HCT116 (cell line): ENCODE measurements at regions not wholly inside any gene's neighbourhood (a gene's known extent, or its start where the extent isn't known, plus 50 kb on each side); places are given as distances from the start of the nearest gene placed in this dataset.

Experiments used
- ATAC-seq: fragments of 200-7000 bp; cut with Tn5 transposase; 2 replicates; pipeline ENCODE4 v1.9.1; 2020; ENCODE audit warnings: mild to moderate bottlenecking, moderate library complexity
- BruUV-seq: library from RNA; stranded (reverse); fragments of 400-500 nt; replicated peaks from 2 replicates; lab custom pipeline; 2021; lab: Mats Ljungman, UMichigan
- CTCF ChIA-PET: fragments of 300-600 bp; sonication (Branson Sonifier 250); formaldehyde crosslinking; loops from one replicate; lab custom pipeline; 2021; ENCODE audit warnings: antibody characterized with exemption; lab: Charles Lee
- POLR2A ChIA-PET: fragments of 300-600, 350-600 bp; sonication (Branson Sonifier 250); formaldehyde crosslinking; loops from one replicate; lab custom pipeline; 2021; ENCODE audit warnings: antibody characterized with exemption; lab: Charles Lee
- RAD21 ChIA-PET, 2 experiments: fragments of 300-600 bp; sonication (Branson Sonifier 250); formaldehyde crosslinking; loops; one replicate each; lab custom pipeline; 2023; ENCODE audit warnings: low total read pairs in 2 of 2; ENCODE audit not compliant: uncharacterized antibody in 2 of 2, unreplicated experiment in 2 of 2, low non-redundant PET in 1 of 2; lab: Charles Lee
- DNase-seq: peaks from one replicate; pipeline ENCODE4 v3.0.0-alpha.2; 2010; ENCODE audit warnings: low read depth, low spot score
- H2AFZ ChIP-seq: fragments of 200-600 bp; shearing (Covaris generic), sonication (generic); 2 replicates; pipeline ENCODE4 v1.6.1; 2017; ENCODE audit warnings: low read depth, mixed run types, mixed read lengths, antibody characterized with exemption, low read length; ENCODE audit not compliant: poor library complexity, severe bottlenecking
- H3K27ac ChIP-seq: 2 replicates; pipeline ENCODE4 v1.5.1; 2012; ENCODE audit warnings: low read depth, low read length
- H3K27me3 ChIP-seq: fragments of 200-600 bp; sonication (generic); 2 replicates; pipeline ENCODE4 v1.6.1; 2016; ENCODE audit warnings: mixed run types, low read length, mixed read lengths; ENCODE audit not compliant: insufficient read depth
- H3K36me3 ChIP-seq, 2 experiments: fragments of 200-500 bp in 1 of 2; fragments of 200-600 bp in 1 of 2; sonication (Bioruptor generic) in 1 of 2; sonication (generic) in 1 of 2; 2 replicates each; pipeline versions ENCODE4 v1.5.1 to v1.6.1; 2014 to 2016; ENCODE audit warnings: low read length in 2 of 2, inconsistent platforms in 1 of 2, mixed read lengths in 1 of 2, mixed run types in 1 of 2; ENCODE audit not compliant: insufficient read depth in 2 of 2, control insufficient read depth in 1 of 2
- H3K4me1 ChIP-seq, 2 experiments: fragments of 200-600 bp in 1 of 2; sonication (generic) in 1 of 2; 2 replicates each; pipeline versions ENCODE4 v1.5.1 to v1.6.1; 2012 to 2017; ENCODE audit warnings: low read length in 2 of 2, inconsistent platforms in 1 of 2, mild to moderate bottlenecking in 1 of 2, mixed read lengths in 1 of 2, mixed run types in 1 of 2, moderate library complexity in 1 of 2; ENCODE audit not compliant: insufficient read depth in 2 of 2, control insufficient read depth in 1 of 2
- H3K4me2 ChIP-seq: fragments of 200-600 bp; sonication (generic); 2 replicates; pipeline ENCODE4 v1.6.1; 2017; ENCODE audit warnings: mixed run types, low read length, mixed read lengths
- H3K4me3 ChIP-seq, 2 experiments: fragments of 200-600 bp in 1 of 2; sonication (generic) in 1 of 2; replicated peaks in 1 of 2; 2 replicates each; pipeline ENCODE4 v1.5.1; 2011 to 2016; ENCODE audit warnings: low read length in 2 of 2, control low read depth in 1 of 2, low read depth in 1 of 2, mild to moderate bottlenecking in 1 of 2, mixed read lengths in 1 of 2, mixed run types in 1 of 2
- H3K79me2 ChIP-seq: fragments of 200-600 bp; sonication (generic); 2 replicates; pipeline ENCODE4 v1.6.1; 2017; ENCODE audit warnings: mild to moderate bottlenecking, mixed run types, low read length, moderate library complexity, mixed read lengths; ENCODE audit not compliant: insufficient read depth
- H3K9ac ChIP-seq: fragments of 200-600 bp; sonication (generic); 2 replicates; pipeline ENCODE4 v1.6.1; 2016; ENCODE audit warnings: low read length, mixed read lengths
- H3K9me2 ChIP-seq: fragments of 200-600 bp; sonication (generic), shearing (Covaris generic); 2 replicates; pipeline ENCODE4 v1.6.1; 2017; ENCODE audit warnings: mixed run types, mild to moderate bottlenecking, moderate library complexity; ENCODE audit not compliant: insufficient read depth
- H3K9me3 ChIP-seq, 2 experiments: fragments of 200-500 bp in 1 of 2; fragments of 200-600 bp in 1 of 2; sonication (Bioruptor generic) in 1 of 2; sonication (generic) in 1 of 2; 2 replicates each; pipeline ENCODE4 v1.6.1; 2014 to 2017; ENCODE audit warnings: low read length in 2 of 2, mixed read lengths in 2 of 2, inconsistent platforms in 1 of 2, low read depth in 1 of 2, mild to moderate bottlenecking in 1 of 2, mixed run types in 1 of 2, moderate library complexity in 1 of 2; ENCODE audit not compliant: control insufficient read depth in 1 of 2, insufficient read depth in 1 of 2
- H4K20me1 ChIP-seq: fragments of 200-600 bp; sonication (generic), shearing (Covaris generic); 2 replicates; pipeline ENCODE4 v1.6.1; 2017; ENCODE audit warnings: mixed run types, mild to moderate bottlenecking, moderate library complexity; ENCODE audit not compliant: insufficient read depth
- CBX3 ChIP-seq: IDR thresholded peaks from 2 replicates; pipeline ENCODE4 v1.6.1; 2012; ENCODE audit warnings: low read depth
- CEBPB ChIP-seq: IDR thresholded peaks from 2 replicates; pipeline ENCODE4 v1.6.1; 2012; ENCODE audit warnings: low read depth
- EGR1 ChIP-seq: IDR thresholded peaks from 2 replicates; pipeline ENCODE4 v1.6.1; 2012; ENCODE audit warnings: low read depth
- ELF1 ChIP-seq: IDR thresholded peaks from 2 replicates; pipeline ENCODE4 v1.6.1; 2012; ENCODE audit warnings: low read depth, borderline replicate concordance
- EZH2 ChIP-seq: fragments of 200-600 bp; sonication (generic); IDR thresholded peaks from 2 replicates; pipeline ENCODE4 v1.6.1; 2017; ENCODE audit warnings: antibody characterized with exemption, mixed run types
- FOSL1 ChIP-seq: IDR thresholded peaks from 2 replicates; pipeline ENCODE4 v1.6.1; 2012; ENCODE audit warnings: low read depth
- JUND ChIP-seq: IDR thresholded peaks from 2 replicates; pipeline ENCODE4 v1.6.1; 2012
- POLR2AphosphoS5 ChIP-seq: IDR thresholded peaks from 2 replicates; pipeline ENCODE4 v1.6.1; 2011; ENCODE audit warnings: mild to moderate bottlenecking, low read depth, low read length, moderate library complexity
- RAD21 ChIP-seq: IDR thresholded peaks from 2 replicates; pipeline ENCODE4 v1.6.1; 2012; ENCODE audit warnings: low read depth, mild to moderate bottlenecking
- SIN3A ChIP-seq: IDR thresholded peaks from 2 replicates; pipeline ENCODE4 v1.6.1; 2012; ENCODE audit warnings: low read depth
- SP1 ChIP-seq: IDR thresholded peaks from 2 replicates; pipeline ENCODE4 v1.6.1; 2012; ENCODE audit warnings: low read depth
- TCF7L2 ChIP-seq: IDR thresholded peaks from 2 replicates; pipeline ENCODE4 v1.7.0; 2011; ENCODE audit warnings: borderline replicate concordance, inconsistent platforms; ENCODE audit not compliant: insufficient read depth, insufficient read length; ENCODE audit errors: extremely low read depth
- YY1 ChIP-seq: IDR thresholded peaks from 2 replicates; pipeline ENCODE4 v1.6.1; 2011; ENCODE audit warnings: low read length, low read depth, moderate library complexity, mild to moderate bottlenecking; ENCODE audit not compliant: insufficient replicate concordance; ENCODE audit errors: extremely low read depth
- ZFX ChIP-seq: fragments of 450-650 bp; IDR thresholded peaks from 2 replicates; pipeline ENCODE4 v1.6.1; 2017
- ZNF274 ChIP-seq: fragments of 200-500 bp; sonication (Bioruptor generic); IDR thresholded peaks from 2 replicates; pipeline ENCODE4 v1.6.1; 2014; ENCODE audit warnings: mild to moderate bottlenecking, low read depth, low read length, inconsistent platforms
- intact Hi-C: fragments of 100-400 bp; cut with micrococcal nuclease; formaldehyde crosslinking; loops from 2 replicates; pipeline ENCODE4 v1.10.0; 2022
- TF ChIP-seq, protein P1 (sequence below): IDR thresholded peaks from 2 replicates; pipeline ENCODE4 v1.6.1; 2012
- TF ChIP-seq, protein P2 (sequence below): IDR thresholded peaks from 2 replicates; pipeline ENCODE4 v1.6.1; 2012
- TF ChIP-seq, protein P3 (sequence below), 3 experiments: fragments of 200-600 bp in 1 of 3; sonication (generic) in 1 of 3; IDR thresholded peaks in 2 of 3; conservative IDR thresholded peaks in 1 of 3; 2 replicates each; pipeline ENCODE4 v1.5.1; 2012 to 2017; ENCODE audit warnings: low read depth in 2 of 3, low read length in 2 of 3, antibody characterized with exemption in 1 of 3, borderline replicate concordance in 1 of 3, control low read depth in 1 of 3, mild to moderate bottlenecking in 1 of 3, mixed read lengths in 1 of 3, mixed run types in 1 of 3, moderate library complexity in 1 of 3; ENCODE audit not compliant: insufficient read depth in 1 of 3

DNA sequence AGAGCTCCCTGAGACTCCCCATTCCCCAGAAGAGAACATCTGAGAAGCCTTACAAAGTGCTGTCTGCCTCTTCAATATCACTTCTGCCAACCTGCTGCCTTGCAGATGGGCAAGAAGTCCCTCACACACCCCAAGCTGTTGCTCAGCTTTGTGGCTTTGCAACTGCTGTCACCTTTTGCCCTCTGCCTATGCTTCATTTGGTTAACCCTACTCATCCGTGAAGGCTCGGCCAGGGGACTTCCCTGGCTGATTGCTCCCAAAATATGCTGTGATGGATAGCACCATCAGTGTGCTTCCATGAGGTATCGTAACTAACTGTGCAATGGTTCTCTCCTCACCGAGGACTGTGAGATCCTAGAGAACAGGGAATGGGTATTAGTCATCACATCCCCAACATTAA, 88.9 kb upstream of the CYP1B1 start:
- H3K4me3 ChIP-seq = no peak overlapping the region
- H3K79me2 ChIP-seq = no peaks in the 10 kb centered on the region
- H4K20me1 ChIP-seq = no peaks in the 10 kb centered on the region
- RAD21 ChIA-PET = no interaction called here
- no peaks in the 10 kb centered on the region for H3K4me1 ChIP-seq
- H2AFZ ChIP-seq = no peak overlapping the region
- H3K4me2 ChIP-seq = no peak overlapping the region
- no peak for DNase-seq
- no peaks in the 10 kb centered on the region for H3K9me3 ChIP-seq
- H3K9ac ChIP-seq = no peak overlapping the region
- POLR2A ChIA-PET = no interaction called here
- TF ChIP-seq SIN3A (no peak), CBX3 (no peak), SP1 (no peak), FOSL1 (no peak), TCF7L2 (no peak), POLR2AphosphoS5 (no peak), EGR1 (no peak), JUND (no peak), ZNF274 (no peak), EZH2 (no peak), CEBPB (no peak), RAD21 (no peak), ZFX (no peak)
- TF ChIP-seq, protein P1, sequence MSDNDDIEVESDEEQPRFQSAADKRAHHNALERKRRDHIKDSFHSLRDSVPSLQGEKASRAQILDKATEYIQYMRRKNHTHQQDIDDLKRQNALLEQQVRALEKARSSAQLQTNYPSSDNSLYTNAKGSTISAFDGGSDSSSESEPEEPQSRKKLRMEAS = no peak
- H3K27me3 ChIP-seq = no peaks in the 10 kb centered on the region
- H3K9me2 ChIP-seq = no peaks in the 10 kb centered on the region
- no peak overlapping the region for H3K27ac ChIP-seq
- CTCF ChIA-PET = no interaction called here
- ATAC-seq = no peak
- no peaks in the 10 kb centered on the region for H3K36me3 ChIP-seq
- no TSS peak for BruUV-seq
- intact Hi-C loops = loop anchor here (5.0 kb wide), 1 partner anchor 107 kb away; no protein-coding TSS in a partner anchor

DNA sequence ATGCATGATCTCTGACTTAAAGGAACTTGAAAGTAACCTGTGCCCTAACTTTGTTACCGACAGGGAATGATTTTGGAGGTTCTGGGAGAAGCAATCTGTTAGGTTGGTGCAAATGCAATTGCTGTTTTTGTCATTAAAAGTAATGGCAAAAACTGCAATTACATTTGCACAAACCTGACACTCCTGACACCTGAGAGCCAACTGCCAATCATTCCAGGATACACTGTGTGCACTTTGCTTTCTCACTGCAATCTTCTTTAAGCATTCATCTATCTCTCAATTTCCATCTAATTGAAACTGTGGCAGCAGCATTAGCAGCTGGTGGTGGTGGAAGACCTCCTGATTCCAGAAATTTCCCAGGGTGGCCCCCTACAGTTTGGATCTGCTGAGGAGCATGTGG, 87.6 kb upstream of the CYP1B1 start:
- Histone ChIP-seq H3K9me2 (no peaks in the 10 kb centered on the region), H3K4me3 (no peak overlapping the region), H3K79me2 (no peaks in the 10 kb centered on the region), H3K4me1 (no peaks in the 10 kb centered on the region), H2AFZ (no peak overlapping the region), H3K9me3 (no peaks in the 10 kb centered on the region), H3K27me3 (no peaks in the 10 kb centered on the region), H3K27ac (no peak overlapping the region), H3K4me2 (no peak overlapping the region), H4K20me1 (no peaks in the 10 kb centered on the region), H3K9ac (no peak overlapping the region), H3K36me3 (no peaks in the 10 kb centered on the region)
- CTCF ChIA-PET = interaction anchor here (1.1 kb wide), 1 partner anchor 111 kb away, joined by 4 read pairs; no protein-coding TSS in a partner anchor
- DNase-seq (no peak), ATAC-seq (no peak)
- POLR2A ChIA-PET = interaction anchor here (1.0 kb wide), 1 partner anchor 17 kb away, joined by 3 read pairs; no protein-coding TSS in a partner anchor
- no TSS peak for BruUV-seq
- RAD21 ChIA-PET = no interaction called here
- intact Hi-C loops = loop anchor here (5.0 kb wide), 1 partner anchor 109 kb away; no protein-coding TSS in a partner anchor
- no peak for TF ChIP-seq EZH2
- no peak for TF ChIP-seq ZFX
- TF ChIP-seq, protein P2, sequence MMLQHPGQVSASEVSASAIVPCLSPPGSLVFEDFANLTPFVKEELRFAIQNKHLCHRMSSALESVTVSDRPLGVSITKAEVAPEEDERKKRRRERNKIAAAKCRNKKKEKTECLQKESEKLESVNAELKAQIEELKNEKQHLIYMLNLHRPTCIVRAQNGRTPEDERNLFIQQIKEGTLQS = no peak
- TF ChIP-seq, protein P3, sequence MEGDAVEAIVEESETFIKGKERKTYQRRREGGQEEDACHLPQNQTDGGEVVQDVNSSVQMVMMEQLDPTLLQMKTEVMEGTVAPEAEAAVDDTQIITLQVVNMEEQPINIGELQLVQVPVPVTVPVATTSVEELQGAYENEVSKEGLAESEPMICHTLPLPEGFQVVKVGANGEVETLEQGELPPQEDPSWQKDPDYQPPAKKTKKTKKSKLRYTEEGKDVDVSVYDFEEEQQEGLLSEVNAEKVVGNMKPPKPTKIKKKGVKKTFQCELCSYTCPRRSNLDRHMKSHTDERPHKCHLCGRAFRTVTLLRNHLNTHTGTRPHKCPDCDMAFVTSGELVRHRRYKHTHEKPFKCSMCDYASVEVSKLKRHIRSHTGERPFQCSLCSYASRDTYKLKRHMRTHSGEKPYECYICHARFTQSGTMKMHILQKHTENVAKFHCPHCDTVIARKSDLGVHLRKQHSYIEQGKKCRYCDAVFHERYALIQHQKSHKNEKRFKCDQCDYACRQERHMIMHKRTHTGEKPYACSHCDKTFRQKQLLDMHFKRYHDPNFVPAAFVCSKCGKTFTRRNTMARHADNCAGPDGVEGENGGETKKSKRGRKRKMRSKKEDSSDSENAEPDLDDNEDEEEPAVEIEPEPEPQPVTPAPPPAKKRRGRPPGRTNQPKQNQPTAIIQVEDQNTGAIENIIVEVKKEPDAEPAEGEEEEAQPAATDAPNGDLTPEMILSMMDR (IDR thresholded peaks at IDR 0.05 in 2 of 3, conservative IDR thresholded peaks at IDR 0.05 in 1 of 3; ENCODE audit: borderline replicate concordance in 1 of 3, insufficient read depth in 1 of 3, low read depth in 2 of 3, low read length in 2 of 3) = no peak
- no peak for TF ChIP-seq SP1
- no peak for TF ChIP-seq ELF1
- TF ChIP-seq RAD21 = no peak
- TF ChIP-seq EGR1 = no peak
- TF ChIP-seq, protein P1 = no peak
- no peak for TF ChIP-seq SIN3A
- TF ChIP-seq TCF7L2 = no peak
- TF ChIP-seq JUND = no peak
- no peak for TF ChIP-seq YY1
